ENCODE measurements at regions not wholly inside any gene's neighbourhood (a gene's known extent, or its start where the extent isn't known, plus 50 kb on each side); places are given as distances from the start of the nearest gene placed in this dataset.

- no peak for TF ChIP-seq GATA1 (IDR thresholded peaks at IDR 0.05; ENCODE audit: low read depth, low read length)
- TF ChIP-seq POLR2A (IDR thresholded peaks at IDR 0.05; ENCODE audit: low read length) = no peak
Measured at GRCh38 chr6:156164701-156165452, 612.3 kb upstream of the ARID1B start.
